Right lobe of liver (tissue), 4 donors: ENCODE measurements at regions not wholly inside any gene's neighbourhood (a gene's known extent, or its start where the extent isn't known, plus 50 kb on each side); places are given as distances from the start of the nearest gene placed in this dataset.

Experiments
- POLR2A ChIP-seq: fragments of 450-650 bp; IDR thresholded peaks from one replicate; pipeline ENCODE4 v1.6.1; 2017; ENCODE audit warnings: antibody characterized with exemption, mild to moderate bottlenecking
- TF ChIP-seq, protein P1 (sequence below), 4 donors: fragments of 200-600 bp in 3 of 4; fragments of 450-650 bp in 1 of 4; IDR thresholded peaks; one replicate each; pipeline versions ENCODE4 v1.5.1 to v1.8.0; 2016 to 2022; ENCODE audit warnings: antibody characterized with exemption in 4 of 4, mild to moderate bottlenecking in 2 of 4
- donor health status: DM: no; HTN: no; CAD: no.
- donor health status: DM: no; HTN: no; CAD: no.
- donor health status: DM: no; HTN: yes; CAD: no.

- TF ChIP-seq, protein P1, sequence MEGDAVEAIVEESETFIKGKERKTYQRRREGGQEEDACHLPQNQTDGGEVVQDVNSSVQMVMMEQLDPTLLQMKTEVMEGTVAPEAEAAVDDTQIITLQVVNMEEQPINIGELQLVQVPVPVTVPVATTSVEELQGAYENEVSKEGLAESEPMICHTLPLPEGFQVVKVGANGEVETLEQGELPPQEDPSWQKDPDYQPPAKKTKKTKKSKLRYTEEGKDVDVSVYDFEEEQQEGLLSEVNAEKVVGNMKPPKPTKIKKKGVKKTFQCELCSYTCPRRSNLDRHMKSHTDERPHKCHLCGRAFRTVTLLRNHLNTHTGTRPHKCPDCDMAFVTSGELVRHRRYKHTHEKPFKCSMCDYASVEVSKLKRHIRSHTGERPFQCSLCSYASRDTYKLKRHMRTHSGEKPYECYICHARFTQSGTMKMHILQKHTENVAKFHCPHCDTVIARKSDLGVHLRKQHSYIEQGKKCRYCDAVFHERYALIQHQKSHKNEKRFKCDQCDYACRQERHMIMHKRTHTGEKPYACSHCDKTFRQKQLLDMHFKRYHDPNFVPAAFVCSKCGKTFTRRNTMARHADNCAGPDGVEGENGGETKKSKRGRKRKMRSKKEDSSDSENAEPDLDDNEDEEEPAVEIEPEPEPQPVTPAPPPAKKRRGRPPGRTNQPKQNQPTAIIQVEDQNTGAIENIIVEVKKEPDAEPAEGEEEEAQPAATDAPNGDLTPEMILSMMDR (IDR thresholded peaks at IDR 0.05): no peak
- no peak for TF ChIP-seq POLR2A
Observed at GRCh38 chr2:8447610-8448221, 234.1 kb upstream of the ID2 start.
